SK-N-SH (cell line): ENCODE measurements at regions not wholly inside any gene's neighbourhood (a gene's known extent, or its start where the extent isn't known, plus 50 kb on each side); places are given as distances from the start of the nearest gene placed in this dataset.

Source experiments
- CTCF ChIA-PET: fragments of 300-600, 350-600 bp; formaldehyde crosslinking; extraction: SDS; loops from one replicate; lab custom pipeline; 2021; lab: Yijun Ruan, JAX
- POLR2A ChIA-PET: fragments of 350-600 bp; sonication (Branson Sonifier 250); formaldehyde crosslinking; extraction: SDS; loops from one replicate; lab custom pipeline; 2020; ENCODE audit warnings: antibody characterized with exemption, inconsistent platforms; lab: Yijun Ruan, JAX
- DNase-seq: peaks from one replicate; pipeline ENCODE4 v3.0.0; 2012
- H2AFZ ChIP-seq: fragments of 200-600 bp; sonication (generic); 2 replicates; pipeline ENCODE4 v1.8.1; 2016; ENCODE audit warnings: antibody characterized with exemption, mild to moderate bottlenecking, low read depth
- H3F3A ChIP-seq: fragments of 200-600 bp; sonication (generic); replicated peaks from 2 replicates; pipeline ENCODE3; 2016; ENCODE audit warnings: antibody characterized with exemption, mild to moderate bottlenecking; ENCODE audit not compliant: insufficient read depth
- H3K27ac ChIP-seq, 2 experiments: fragments of 200-500 bp in 1 of 2; fragments of 200-600 bp in 1 of 2; sonication (Bioruptor generic) in 1 of 2; sonication (generic), shearing (Covaris generic) in 1 of 2; 2 replicates each; pipeline versions ENCODE4 v1.5.1 to v1.6.1; 2014 to 2016; ENCODE audit warnings: low read depth in 2 of 2, inconsistent platforms in 1 of 2, low read length in 1 of 2, mild to moderate bottlenecking in 1 of 2, mixed read lengths in 1 of 2
- H3K27me3 ChIP-seq: fragments of 200-600 bp; sonication (generic), shearing (Covaris generic); 2 replicates; pipeline ENCODE4 v1.6.1; 2016; ENCODE audit warnings: mixed run types; ENCODE audit not compliant: insufficient read depth
- H3K36me3 ChIP-seq, 2 experiments: fragments of 200-500 bp in 1 of 2; fragments of 200-600 bp in 1 of 2; sonication (Bioruptor generic) in 1 of 2; sonication (generic) in 1 of 2; replicated peaks in 1 of 2; 2 replicates each; pipeline versions ENCODE3 to v1.5.1; 2014 to 2016; ENCODE audit warnings: low read length in 1 of 2, mild to moderate bottlenecking in 1 of 2; ENCODE audit not compliant: insufficient read depth in 2 of 2, control insufficient read depth in 1 of 2
- H3K4me1 ChIP-seq, 2 experiments: fragments of 200-500 bp in 1 of 2; fragments of 200-600 bp in 1 of 2; sonication (Bioruptor generic) in 1 of 2; sonication (generic), shearing (Covaris generic) in 1 of 2; 2 replicates each; pipeline versions ENCODE4 v1.5.1 to v1.6.1; 2014 to 2016; ENCODE audit warnings: low read depth in 1 of 2, low read length in 1 of 2, mixed run types in 1 of 2; ENCODE audit not compliant: insufficient read depth in 2 of 2, control insufficient read depth in 1 of 2
- H3K4me2 ChIP-seq: fragments of 200-600 bp; sonication (generic), shearing (Covaris generic); 2 replicates; pipeline ENCODE4 v1.6.1; 2017; ENCODE audit warnings: mixed run types
- H3K4me3 ChIP-seq, 2 experiments: fragments of 200-500 bp in 1 of 2; fragments of 200-600 bp in 1 of 2; sonication (Bioruptor generic) in 1 of 2; sonication (generic), shearing (Covaris generic) in 1 of 2; 2 replicates each; pipeline versions ENCODE4 v1.5.1 to v1.8.1; 2014 to 2016; ENCODE audit warnings: low read depth in 2 of 2, inconsistent platforms in 1 of 2, low read length in 1 of 2, mild to moderate bottlenecking in 1 of 2, mixed read lengths in 1 of 2, moderate library complexity in 1 of 2
- H3K79me2 ChIP-seq: fragments of 200-600 bp; sonication (generic); 2 replicates; pipeline ENCODE4 v1.8.1; 2017; ENCODE audit warnings: mild to moderate bottlenecking; ENCODE audit not compliant: insufficient read depth
- H3K9ac ChIP-seq: fragments of 200-600 bp; sonication (generic); 2 replicates; pipeline ENCODE4 v1.6.1; 2017; ENCODE audit warnings: mixed run types
- H3K9me2 ChIP-seq: fragments of 200-600 bp; sonication (generic); 2 replicates; pipeline ENCODE4 v1.6.1; 2017; ENCODE audit warnings: mixed run types
- H3K9me3 ChIP-seq: fragments of 200-600 bp; sonication (generic); 2 replicates; pipeline ENCODE4 v1.6.1; 2017; ENCODE audit warnings: mixed run types, mild to moderate bottlenecking, moderate library complexity
- H4K20me1 ChIP-seq: fragments of 200-600 bp; sonication (generic); 2 replicates; pipeline ENCODE4 v1.6.1; 2017; ENCODE audit warnings: mild to moderate bottlenecking, mixed run types; ENCODE audit not compliant: insufficient read depth
- GABPA ChIP-seq: IDR thresholded peaks from 2 replicates; pipeline ENCODE4 v1.4.0; 2012; ENCODE audit warnings: low read depth, mild to moderate bottlenecking
- IRF3 ChIP-seq: fragments of 150-350 bp; IDR thresholded peaks from 2 replicates; pipeline ENCODE4 v1.6.1; 2016; ENCODE audit warnings: mild to moderate bottlenecking, low read depth, low read length
- NFIC ChIP-seq: IDR thresholded peaks from 2 replicates; pipeline ENCODE4 v1.4.0; 2012; ENCODE audit warnings: borderline replicate concordance
- TAF1 ChIP-seq: IDR thresholded peaks from 2 replicates; pipeline ENCODE4 v1.6.1; 2012; ENCODE audit warnings: low read depth, mild to moderate bottlenecking, low read length, moderate library complexity, borderline replicate concordance
- TCF12 ChIP-seq: IDR thresholded peaks from 2 replicates; pipeline ENCODE4 v1.4.0; 2012
- ZBTB33 ChIP-seq: IDR thresholded peaks from 2 replicates; pipeline ENCODE4 v1.4.0; 2012; ENCODE audit warnings: low read depth, borderline replicate concordance
- WGBS: methylation state at CpG from one replicate; pipeline ENCODE4 v1.1.6; 2017; ENCODE audit warnings: low lambda C conversion rate; 5-methylcytosine and 5-hydroxymethylcytosine counted together
- TF ChIP-seq, protein P1 (sequence below): IDR thresholded peaks from 2 replicates; pipeline ENCODE4 v1.4.0; 2012; ENCODE audit warnings: low read depth, borderline replicate concordance
- TF ChIP-seq, protein P2 (sequence below): IDR thresholded peaks from 2 replicates; pipeline ENCODE4; 2012
- TF ChIP-seq, protein P3 (sequence below): IDR thresholded peaks from 2 replicates; pipeline ENCODE4 v1.6.1; 2012; ENCODE audit warnings: mild to moderate bottlenecking, low read depth, low read length, moderate library complexity
- TF ChIP-seq, protein P4 (sequence below): fragments of 150-350 bp; IDR thresholded peaks from 2 replicates; pipeline ENCODE4 v1.6.1; 2017; ENCODE audit warnings: antibody characterized with exemption, low read length, low read depth, borderline replicate concordance

- Histone ChIP-seq H3K27ac (no peak overlapping the region), H4K20me1 (no peaks in the 10 kb centered on the region), H2AFZ (no peak overlapping the region), H3K9ac (no peak overlapping the region), H3K4me1 (peaks cover 0 to 6% of the 10 kb centered on the region in 2 experiments; a peak in 2 of 4 replicates), H3K4me3 (no peak overlapping the region), H3K9me2 (no peaks in the 10 kb centered on the region), H3K9me3 (no peaks in the 10 kb centered on the region), H3K27me3 (no peaks in the 10 kb centered on the region; the same call in 1 of the 2 replicates), H3K4me2 (no peak overlapping the region), H3F3A (no peaks in the 10 kb centered on the region), H3K36me3 (no peaks in the 10 kb centered on the region), H3K79me2 (no peaks in the 10 kb centered on the region)
- no peak for DNase-seq
- CTCF ChIA-PET: no interaction called here
- TF ChIP-seq TCF12 (no peak), IRF3 (no peak), NFIC (no peak), GABPA (no peak), TAF1 (no peak), ZBTB33 (no peak)
- TF ChIP-seq, protein P1, sequence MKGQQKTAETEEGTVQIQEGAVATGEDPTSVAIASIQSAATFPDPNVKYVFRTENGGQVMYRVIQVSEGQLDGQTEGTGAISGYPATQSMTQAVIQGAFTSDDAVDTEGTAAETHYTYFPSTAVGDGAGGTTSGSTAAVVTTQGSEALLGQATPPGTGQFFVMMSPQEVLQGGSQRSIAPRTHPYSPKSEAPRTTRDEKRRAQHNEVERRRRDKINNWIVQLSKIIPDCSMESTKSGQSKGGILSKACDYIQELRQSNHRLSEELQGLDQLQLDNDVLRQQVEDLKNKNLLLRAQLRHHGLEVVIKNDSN: no peak
- TF ChIP-seq, protein P2, sequence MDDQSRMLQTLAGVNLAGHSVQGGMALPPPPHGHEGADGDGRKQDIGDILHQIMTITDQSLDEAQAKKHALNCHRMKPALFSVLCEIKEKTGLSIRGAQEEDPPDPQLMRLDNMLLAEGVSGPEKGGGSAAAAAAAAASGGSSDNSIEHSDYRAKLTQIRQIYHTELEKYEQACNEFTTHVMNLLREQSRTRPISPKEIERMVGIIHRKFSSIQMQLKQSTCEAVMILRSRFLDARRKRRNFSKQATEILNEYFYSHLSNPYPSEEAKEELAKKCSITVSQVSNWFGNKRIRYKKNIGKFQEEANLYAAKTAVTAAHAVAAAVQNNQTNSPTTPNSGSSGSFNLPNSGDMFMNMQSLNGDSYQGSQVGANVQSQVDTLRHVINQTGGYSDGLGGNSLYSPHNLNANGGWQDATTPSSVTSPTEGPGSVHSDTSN: no peak
- TF ChIP-seq, protein P3, sequence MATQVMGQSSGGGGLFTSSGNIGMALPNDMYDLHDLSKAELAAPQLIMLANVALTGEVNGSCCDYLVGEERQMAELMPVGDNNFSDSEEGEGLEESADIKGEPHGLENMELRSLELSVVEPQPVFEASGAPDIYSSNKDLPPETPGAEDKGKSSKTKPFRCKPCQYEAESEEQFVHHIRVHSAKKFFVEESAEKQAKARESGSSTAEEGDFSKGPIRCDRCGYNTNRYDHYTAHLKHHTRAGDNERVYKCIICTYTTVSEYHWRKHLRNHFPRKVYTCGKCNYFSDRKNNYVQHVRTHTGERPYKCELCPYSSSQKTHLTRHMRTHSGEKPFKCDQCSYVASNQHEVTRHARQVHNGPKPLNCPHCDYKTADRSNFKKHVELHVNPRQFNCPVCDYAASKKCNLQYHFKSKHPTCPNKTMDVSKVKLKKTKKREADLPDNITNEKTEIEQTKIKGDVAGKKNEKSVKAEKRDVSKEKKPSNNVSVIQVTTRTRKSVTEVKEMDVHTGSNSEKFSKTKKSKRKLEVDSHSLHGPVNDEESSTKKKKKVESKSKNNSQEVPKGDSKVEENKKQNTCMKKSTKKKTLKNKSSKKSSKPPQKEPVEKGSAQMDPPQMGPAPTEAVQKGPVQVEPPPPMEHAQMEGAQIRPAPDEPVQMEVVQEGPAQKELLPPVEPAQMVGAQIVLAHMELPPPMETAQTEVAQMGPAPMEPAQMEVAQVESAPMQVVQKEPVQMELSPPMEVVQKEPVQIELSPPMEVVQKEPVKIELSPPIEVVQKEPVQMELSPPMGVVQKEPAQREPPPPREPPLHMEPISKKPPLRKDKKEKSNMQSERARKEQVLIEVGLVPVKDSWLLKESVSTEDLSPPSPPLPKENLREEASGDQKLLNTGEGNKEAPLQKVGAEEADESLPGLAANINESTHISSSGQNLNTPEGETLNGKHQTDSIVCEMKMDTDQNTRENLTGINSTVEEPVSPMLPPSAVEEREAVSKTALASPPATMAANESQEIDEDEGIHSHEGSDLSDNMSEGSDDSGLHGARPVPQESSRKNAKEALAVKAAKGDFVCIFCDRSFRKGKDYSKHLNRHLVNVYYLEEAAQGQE: no peak
- TF ChIP-seq, protein P4, sequence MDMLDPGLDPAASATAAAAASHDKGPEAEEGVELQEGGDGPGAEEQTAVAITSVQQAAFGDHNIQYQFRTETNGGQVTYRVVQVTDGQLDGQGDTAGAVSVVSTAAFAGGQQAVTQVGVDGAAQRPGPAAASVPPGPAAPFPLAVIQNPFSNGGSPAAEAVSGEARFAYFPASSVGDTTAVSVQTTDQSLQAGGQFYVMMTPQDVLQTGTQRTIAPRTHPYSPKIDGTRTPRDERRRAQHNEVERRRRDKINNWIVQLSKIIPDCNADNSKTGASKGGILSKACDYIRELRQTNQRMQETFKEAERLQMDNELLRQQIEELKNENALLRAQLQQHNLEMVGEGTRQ: no peak
- WGBS: 33% methylated on average over 3 of the region's 3 CpGs
- POLR2A ChIA-PET: no interaction called here
Measured at GRCh38 chr5:159406571-159406970, 76.3 kb upstream of the IL12B start.
